CMK (cell line): ENCODE measurements at regions not wholly inside any gene's neighbourhood (a gene's known extent, or its start where the extent isn't known, plus 50 kb on each side); places are given as distances from the start of the nearest gene placed in this dataset.
"Not testable (repeated sequence)": the region's sequence is repeated elsewhere in the genome, so short reads cannot be mapped to it uniquely, and the experiment has no call there.

Source experiments
- DNase-seq: peaks from one replicate; pipeline ENCODE4 v3.0.0-alpha.2; 2010; ENCODE audit warnings: low read depth

- DNase-seq = no peak
Measured at GRCh38 chr5:57002959-57003485, 51.1 kb upstream of the MIER3 start.

GRCh38 chr5:57003566-57003965 lies 51.6 kb upstream of the MIER3 start:
- not testable (repeated sequence) for DNase-seq

DNA sequence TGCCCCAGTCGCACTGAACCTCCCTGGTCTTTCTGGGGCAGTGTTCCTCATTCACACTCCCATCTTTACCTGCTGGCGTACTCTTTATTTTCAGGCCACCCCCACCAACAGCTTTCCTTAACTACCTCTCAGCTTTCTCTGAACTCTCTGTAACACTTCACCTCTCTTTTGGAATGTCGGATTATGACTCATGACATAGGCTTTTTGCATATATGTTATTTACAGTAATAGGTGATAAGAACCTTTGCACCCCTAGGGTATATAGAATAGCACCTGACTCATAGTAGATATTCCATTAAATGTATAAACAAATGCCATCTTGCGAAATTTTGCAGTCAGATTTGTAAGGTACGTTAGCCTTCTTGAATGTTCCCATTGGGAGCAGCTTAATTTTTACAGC lies 52.9 kb upstream of the MIER3 start:
- DNase-seq = no peak

DNA sequence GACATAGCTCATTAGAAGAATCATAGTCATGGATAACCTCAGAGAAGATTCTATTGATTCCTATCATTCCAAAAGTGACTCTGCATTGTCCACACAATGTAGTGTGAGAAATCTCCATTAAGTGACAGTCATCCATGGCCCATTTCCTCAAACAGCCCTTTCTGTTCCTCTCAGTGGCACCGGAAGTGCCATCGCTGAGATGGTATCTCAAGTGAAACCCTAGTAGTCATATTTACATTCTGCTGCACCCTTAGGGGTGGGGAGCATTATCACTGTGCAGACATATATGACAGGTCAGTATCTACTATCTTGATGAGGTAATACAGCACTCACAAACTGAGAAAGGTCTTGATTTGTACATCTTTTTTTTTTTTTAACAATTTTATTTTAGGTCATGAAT lies 55.4 kb upstream of the MIER3 start:
- DNase-seq = no peak

- no peak for DNase-seq
Measured at GRCh38 chr5:57009811-57010210, 57.9 kb upstream of the MIER3 start.

- no peak for DNase-seq
Measured at GRCh38 chr5:57010786-57011185, 58.9 kb upstream of the MIER3 start.

DNA sequence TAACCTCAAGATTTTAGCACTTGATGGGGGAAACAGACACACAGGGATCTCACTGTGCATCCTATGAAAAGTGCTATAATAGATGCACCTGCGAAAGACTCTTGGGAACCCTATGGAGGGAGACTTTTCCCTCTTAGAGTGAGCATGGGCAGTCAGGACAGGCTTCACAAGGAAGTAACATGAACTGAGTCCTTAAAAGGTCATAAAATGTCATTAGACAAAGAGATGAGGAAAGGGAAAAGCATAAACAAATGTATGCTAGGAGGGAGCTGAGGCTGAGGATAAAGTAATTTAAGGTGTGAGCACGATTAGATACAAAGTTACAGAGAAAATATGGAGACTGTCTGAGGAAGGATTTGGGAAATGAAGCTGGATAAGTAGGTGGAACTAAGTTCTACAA lies 60.6 kb upstream of the MIER3 start:
- no peak for DNase-seq

GRCh38 chr5:57025961-57026360 lies 74.0 kb upstream of the MIER3 start:
- no peak for DNase-seq

DNA sequence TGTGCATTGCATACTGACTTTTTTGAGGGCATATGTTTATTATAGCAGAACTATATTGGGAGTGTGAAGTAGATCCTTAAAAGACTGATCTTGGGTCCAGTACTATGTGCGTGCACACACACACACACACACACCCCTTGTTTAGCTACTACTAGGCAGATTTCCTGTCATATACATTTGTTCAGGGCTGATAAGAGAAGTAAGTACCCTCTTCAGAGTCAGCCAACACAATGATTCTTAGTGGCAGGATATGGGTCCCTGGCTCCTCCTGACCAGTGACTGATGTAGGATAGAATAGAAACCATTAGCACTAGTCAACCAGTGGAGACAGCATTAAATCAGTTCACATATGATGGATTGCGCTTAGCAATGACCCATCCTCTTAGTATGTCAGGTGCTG lies 76.2 kb upstream of the MIER3 start:
- DNase-seq = peak; percentile 38

GRCh38 chr5:57032151-57032551 lies 80.2 kb upstream of the MIER3 start:
- DNase-seq = no peak

DNA sequence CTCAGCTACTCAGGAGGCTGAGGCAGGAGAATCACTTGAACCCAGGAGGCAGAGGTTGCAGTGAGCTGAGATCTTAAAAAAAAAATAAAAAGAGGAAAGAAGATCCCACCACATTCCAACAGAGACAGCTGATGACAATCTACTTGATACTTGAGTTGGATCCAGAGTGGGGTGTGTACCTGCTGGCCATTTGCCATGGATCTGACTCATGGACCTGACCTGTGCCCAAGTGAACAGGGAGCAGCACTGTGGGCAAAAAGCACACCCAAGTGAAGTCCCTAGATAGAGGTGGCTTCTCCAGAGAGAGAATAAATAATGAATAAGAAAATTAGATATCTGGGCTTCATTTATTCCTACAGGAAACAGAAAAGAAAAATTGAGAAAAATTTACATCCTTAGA lies 81.2 kb upstream of the MIER3 start:
- DNase-seq = no peak

DNA sequence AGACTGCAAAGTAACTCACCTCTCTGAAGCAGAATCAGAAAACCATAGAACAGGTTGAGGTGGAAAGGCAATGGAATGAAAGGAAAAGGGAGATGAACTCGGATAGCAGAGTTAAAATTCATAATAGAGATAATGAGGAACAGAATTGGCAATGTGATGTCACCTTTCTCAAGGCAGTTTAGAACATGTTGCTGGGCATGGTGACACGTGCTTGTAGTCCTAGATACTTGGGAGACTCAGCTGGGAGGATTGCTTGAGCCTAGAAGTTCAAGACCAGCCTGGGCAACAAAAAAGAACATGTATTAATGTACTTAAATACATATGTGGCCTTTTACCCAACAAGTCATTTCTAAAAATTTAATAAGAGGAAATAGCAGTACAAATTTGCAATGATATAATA lies 81.6 kb upstream of the MIER3 start:
- DNase-seq = no peak

DNA sequence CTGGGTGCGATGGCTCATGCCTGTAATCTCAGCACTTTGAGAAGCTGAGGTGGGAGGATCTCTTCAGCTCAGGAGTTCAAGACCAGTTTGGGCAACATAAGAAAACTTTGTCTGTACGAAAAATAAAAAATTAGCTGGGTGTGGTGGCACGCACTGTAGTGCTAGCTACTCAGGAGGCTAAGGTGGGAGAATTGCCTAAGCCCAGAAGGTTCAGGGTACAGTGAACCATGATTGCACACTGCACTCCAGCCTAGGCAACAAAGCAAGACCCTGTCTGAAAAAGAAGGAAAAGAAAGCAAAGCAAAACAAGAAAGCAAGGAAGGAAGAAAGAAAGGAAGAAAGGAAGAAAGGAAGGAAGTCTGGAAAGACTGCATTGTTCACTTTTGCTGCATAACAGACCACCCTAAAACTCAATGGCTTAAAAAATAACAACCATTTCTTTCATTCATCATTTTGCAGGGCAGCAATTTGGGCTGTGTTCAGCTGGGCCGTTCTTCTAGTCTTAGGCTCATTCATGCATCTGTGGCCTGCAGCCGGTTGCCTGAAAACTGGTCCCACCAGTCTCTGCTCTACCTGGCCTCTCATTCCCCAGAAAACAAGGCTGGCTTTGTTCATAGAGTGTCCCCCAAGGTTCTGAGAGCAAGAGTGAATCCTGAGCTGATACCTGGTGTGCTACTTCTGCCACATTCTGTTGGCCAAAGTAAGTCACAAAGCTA lies 82.4 kb upstream of the MIER3 start:
- DNase-seq = no peak

GRCh38 chr5:57035955-57036354 lies 84.0 kb upstream of the MIER3 start:
- DNase-seq = no peak

DNA sequence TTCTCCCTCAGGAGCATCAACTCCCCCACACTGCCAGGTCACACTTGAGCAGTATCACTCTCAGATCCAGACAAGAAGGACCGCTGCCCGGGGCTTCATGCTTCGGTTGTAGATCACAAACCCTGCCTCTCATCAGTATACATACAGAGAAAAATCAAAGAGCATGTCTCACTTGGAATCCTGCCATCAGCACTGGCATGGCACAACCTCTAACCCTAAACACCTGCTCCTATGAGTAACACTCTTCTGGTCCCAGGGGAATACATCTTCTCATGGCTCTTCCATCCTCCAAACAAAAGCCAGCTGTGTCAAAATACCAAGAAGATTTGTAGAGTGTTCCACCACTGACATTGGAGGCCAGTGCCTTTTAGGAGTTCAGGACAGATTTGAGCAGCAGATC lies 84.8 kb upstream of the MIER3 start:
- no peak for DNase-seq

- DNase-seq = no peak
Measured at GRCh38 chr5:57037355-57037754, 85.4 kb upstream of the MIER3 start.

GRCh38 chr5:57041570-57041969 lies 89.6 kb upstream of the MIER3 start:
- no peak for DNase-seq

DNA sequence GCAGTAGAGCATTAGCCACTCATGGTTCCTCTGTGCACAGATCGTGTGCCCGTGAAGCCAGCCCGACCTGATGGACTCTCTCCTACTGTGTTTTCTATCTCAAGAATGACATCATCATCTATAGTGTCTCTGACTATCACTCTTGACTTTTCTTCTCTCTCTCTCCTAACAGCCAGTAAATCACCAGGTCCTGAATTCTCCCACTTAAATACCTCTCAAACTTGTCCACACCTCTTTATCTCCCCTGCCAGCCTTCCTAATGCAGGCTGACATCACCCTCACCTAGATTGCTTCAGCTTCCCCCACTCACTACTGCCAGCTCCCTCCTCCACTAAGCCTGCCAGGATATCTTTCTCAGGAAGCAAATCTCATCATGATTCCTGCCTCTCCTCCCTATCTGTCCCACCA lies 90.6 kb upstream of the MIER3 start:
- DNase-seq = no peak

- DNase-seq = no peak
Measured at GRCh38 chr5:57054135-57054534, 102.2 kb upstream of the MIER3 start.

DNA sequence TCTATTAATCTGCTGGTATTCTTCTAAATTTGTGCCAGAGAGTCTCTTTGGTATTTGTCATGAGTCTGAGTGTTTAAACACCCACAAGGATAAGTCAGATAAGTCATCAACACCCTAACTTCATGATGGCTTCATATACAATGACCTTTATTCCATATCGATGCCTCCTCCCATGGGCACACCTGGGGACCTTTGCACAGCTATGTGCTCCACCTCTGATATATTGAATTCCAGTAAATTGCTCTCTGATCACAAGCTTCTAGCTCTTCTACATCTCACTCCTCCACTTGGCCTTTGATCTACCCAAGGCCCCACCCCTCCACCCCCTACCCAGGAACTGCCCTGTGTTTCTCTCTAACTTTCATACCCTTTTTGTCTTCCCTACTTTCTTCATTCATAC lies 102.7 kb upstream of the MIER3 start:
- no peak for DNase-seq

DNA sequence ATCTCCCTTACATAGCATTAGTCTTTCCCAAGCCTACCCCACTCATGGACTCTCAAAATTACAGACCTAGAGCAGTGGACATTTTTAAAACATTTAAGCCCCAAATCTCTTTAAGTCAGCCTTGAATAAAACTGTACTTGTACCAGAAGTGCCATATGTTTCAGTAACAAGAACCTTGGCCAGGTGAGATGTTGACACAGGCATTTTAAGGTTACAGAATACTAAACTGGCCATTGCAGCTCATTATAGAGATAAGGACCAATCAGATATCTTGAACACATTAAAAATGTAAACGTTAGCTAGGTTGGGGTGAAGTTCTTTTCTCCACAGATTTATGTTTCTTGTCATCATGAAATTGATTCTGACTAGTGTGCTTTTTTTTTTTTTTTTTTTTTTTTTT lies 103.8 kb upstream of the MIER3 start:
- DNase-seq = no peak

GRCh38 chr5:57063773-57064172 lies 110.1 kb upstream of the GPBP1 start:
- no peak for DNase-seq

GRCh38 chr5:57066924-57067596 lies 106.8 kb upstream of the GPBP1 start:
- no peak for DNase-seq

- peak; percentile 33 for DNase-seq
Measured at GRCh38 chr5:57067597-57067924, 106.3 kb upstream of the GPBP1 start.
